ENCODE measurements at regions not wholly inside any gene's neighbourhood (a gene's known extent, or its start where the extent isn't known, plus 50 kb on each side); places are given as distances from the start of the nearest gene placed in this dataset.

GRCh38 chr11:41842673-41843072 lies 383.2 kb upstream of the LRRC4C start:
- no peak overlapping the region for H3K4me3 Mint-ChIP-seq (ENCODE audit: low read depth, unreplicated experiment)
- H3K4me1 Mint-ChIP-seq (ENCODE audit: low read depth, unreplicated experiment): no peaks in the 10 kb centered on the region
- intact Hi-C loops (cut with micrococcal nuclease; ENCODE audit: unreplicated experiment): no loop called here
- no TSS peak for BruUV-seq (replicated peaks)
- CTCF ChIA-PET: no interaction called here
- no peak overlapping the region for H3K27ac Mint-ChIP-seq (ENCODE audit: unreplicated experiment)
- no peaks in the 10 kb centered on the region for H3K36me3 Mint-ChIP-seq (ENCODE audit: insufficient read depth, unreplicated experiment)
- H3K9me3 Mint-ChIP-seq (ENCODE audit: low read depth, unreplicated experiment): no peaks in the 10 kb centered on the region
- H3K27me3 Mint-ChIP-seq (ENCODE audit: unreplicated experiment): no peaks in the 10 kb centered on the region
- no peak for DNase-seq
- TF ChIP-seq, protein P1, sequence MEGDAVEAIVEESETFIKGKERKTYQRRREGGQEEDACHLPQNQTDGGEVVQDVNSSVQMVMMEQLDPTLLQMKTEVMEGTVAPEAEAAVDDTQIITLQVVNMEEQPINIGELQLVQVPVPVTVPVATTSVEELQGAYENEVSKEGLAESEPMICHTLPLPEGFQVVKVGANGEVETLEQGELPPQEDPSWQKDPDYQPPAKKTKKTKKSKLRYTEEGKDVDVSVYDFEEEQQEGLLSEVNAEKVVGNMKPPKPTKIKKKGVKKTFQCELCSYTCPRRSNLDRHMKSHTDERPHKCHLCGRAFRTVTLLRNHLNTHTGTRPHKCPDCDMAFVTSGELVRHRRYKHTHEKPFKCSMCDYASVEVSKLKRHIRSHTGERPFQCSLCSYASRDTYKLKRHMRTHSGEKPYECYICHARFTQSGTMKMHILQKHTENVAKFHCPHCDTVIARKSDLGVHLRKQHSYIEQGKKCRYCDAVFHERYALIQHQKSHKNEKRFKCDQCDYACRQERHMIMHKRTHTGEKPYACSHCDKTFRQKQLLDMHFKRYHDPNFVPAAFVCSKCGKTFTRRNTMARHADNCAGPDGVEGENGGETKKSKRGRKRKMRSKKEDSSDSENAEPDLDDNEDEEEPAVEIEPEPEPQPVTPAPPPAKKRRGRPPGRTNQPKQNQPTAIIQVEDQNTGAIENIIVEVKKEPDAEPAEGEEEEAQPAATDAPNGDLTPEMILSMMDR (IDR thresholded peaks at IDR 0.05; ENCODE audit: unreplicated experiment): no peak

GRCh38 chr11:41845066-41845465 lies 385.6 kb upstream of the LRRC4C start:
- no peaks in the 10 kb centered on the region for H3K36me3 Mint-ChIP-seq (ENCODE audit: insufficient read depth, unreplicated experiment)
- no peak for DNase-seq
- H3K27ac Mint-ChIP-seq (ENCODE audit: unreplicated experiment): no peak overlapping the region
- TF ChIP-seq, protein P1 (IDR thresholded peaks at IDR 0.05; ENCODE audit: unreplicated experiment): no peak
- no peaks in the 10 kb centered on the region for H3K4me1 Mint-ChIP-seq (ENCODE audit: low read depth, unreplicated experiment)
- H3K4me3 Mint-ChIP-seq (ENCODE audit: low read depth, unreplicated experiment): no peak overlapping the region
- CTCF ChIA-PET: no interaction called here
- H3K9me3 Mint-ChIP-seq (ENCODE audit: low read depth, unreplicated experiment): peaks cover 2% of the 10 kb centered on the region
- no TSS peak for BruUV-seq (replicated peaks)
- H3K27me3 Mint-ChIP-seq (ENCODE audit: unreplicated experiment): no peaks in the 10 kb centered on the region
- intact Hi-C loops (cut with micrococcal nuclease; ENCODE audit: unreplicated experiment): no loop called here

GRCh38 chr11:41848349-41848748 lies 388.9 kb upstream of the LRRC4C start:
- no peak for DNase-seq
- BruUV-seq (replicated peaks): no TSS peak
- Mint-ChIP-seq H3K27ac (ENCODE audit: unreplicated experiment) (no peak overlapping the region), H3K4me1 (ENCODE audit: low read depth, unreplicated experiment) (no peaks in the 10 kb centered on the region), H3K9me3 (ENCODE audit: low read depth, unreplicated experiment) (peaks cover 8% of the 10 kb centered on the region), H3K36me3 (ENCODE audit: insufficient read depth, unreplicated experiment) (no peaks in the 10 kb centered on the region), H3K4me3 (ENCODE audit: low read depth, unreplicated experiment) (no peak overlapping the region), H3K27me3 (ENCODE audit: unreplicated experiment) (no peaks in the 10 kb centered on the region)
- intact Hi-C loops (cut with micrococcal nuclease; ENCODE audit: unreplicated experiment): no loop called here
- CTCF ChIA-PET: no interaction called here
- TF ChIP-seq, protein P1 (IDR thresholded peaks at IDR 0.05; ENCODE audit: unreplicated experiment): no peak

- no peak overlapping the region for H3K4me3 Mint-ChIP-seq (ENCODE audit: low read depth, unreplicated experiment)
- TF ChIP-seq, protein P1 (IDR thresholded peaks at IDR 0.05; ENCODE audit: unreplicated experiment): no peak
- CTCF ChIA-PET: no interaction called here
- H3K4me1 Mint-ChIP-seq (ENCODE audit: low read depth, unreplicated experiment): no peaks in the 10 kb centered on the region
- no peak overlapping the region for H3K27ac Mint-ChIP-seq (ENCODE audit: unreplicated experiment)
- intact Hi-C loops (cut with micrococcal nuclease; ENCODE audit: unreplicated experiment): no loop called here
- no peaks in the 10 kb centered on the region for H3K27me3 Mint-ChIP-seq (ENCODE audit: unreplicated experiment)
- no peaks in the 10 kb centered on the region for H3K36me3 Mint-ChIP-seq (ENCODE audit: insufficient read depth, unreplicated experiment)
- peaks cover 8% of the 10 kb centered on the region for H3K9me3 Mint-ChIP-seq (ENCODE audit: low read depth, unreplicated experiment)
- DNase-seq: no peak
- no TSS peak for BruUV-seq (replicated peaks)
These were observed 389.8 kb upstream of the LRRC4C start for GRCh38 chr11:41849250-41849649.

DNA sequence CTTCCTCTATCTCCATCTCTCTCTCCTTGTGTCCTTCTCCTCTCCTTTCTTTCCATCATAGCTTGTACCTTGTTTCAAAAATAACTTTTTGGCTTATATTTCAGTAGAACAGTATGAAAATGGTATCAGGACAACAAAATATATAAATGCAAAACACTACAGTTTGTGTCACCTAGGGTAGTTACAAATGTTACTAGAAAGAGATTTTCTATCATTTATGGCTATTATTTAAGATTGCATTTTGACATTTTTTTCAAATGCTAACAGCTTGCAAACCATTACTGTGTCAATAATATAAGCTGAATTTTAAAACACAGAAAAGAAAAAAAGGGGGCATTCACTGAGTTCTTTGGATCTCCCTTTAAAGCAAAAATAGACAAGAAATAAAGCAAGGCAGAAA lies 392.3 kb upstream of the LRRC4C start:
- TF ChIP-seq, protein P1 (IDR thresholded peaks at IDR 0.05; ENCODE audit: unreplicated experiment): no peak
- Mint-ChIP-seq H3K27ac (ENCODE audit: unreplicated experiment) (no peak overlapping the region), H3K4me3 (ENCODE audit: low read depth, unreplicated experiment) (no peak overlapping the region), H3K4me1 (ENCODE audit: low read depth, unreplicated experiment) (no peaks in the 10 kb centered on the region), H3K27me3 (ENCODE audit: unreplicated experiment) (no peaks in the 10 kb centered on the region), H3K9me3 (ENCODE audit: low read depth, unreplicated experiment) (peaks cover 13% of the 10 kb centered on the region), H3K36me3 (ENCODE audit: insufficient read depth, unreplicated experiment) (no peaks in the 10 kb centered on the region)
- no TSS peak for BruUV-seq (replicated peaks)
- DNase-seq: no peak
- CTCF ChIA-PET: no interaction called here
- intact Hi-C loops (cut with micrococcal nuclease; ENCODE audit: unreplicated experiment): no loop called here
